Fibroblast of skin of abdomen (primary cell): ENCODE measurements at regions not wholly inside any gene's neighbourhood (a gene's known extent, or its start where the extent isn't known, plus 50 kb on each side); places are given as distances from the start of the nearest gene placed in this dataset.
A peak's percentile ranks its signal among the peaks of the same experiment; 100 is the strongest.

Experiments
- DNase-seq: peaks from one replicate; pipeline ENCODE4 v3.0.0-alpha.2; 2013

DNA sequence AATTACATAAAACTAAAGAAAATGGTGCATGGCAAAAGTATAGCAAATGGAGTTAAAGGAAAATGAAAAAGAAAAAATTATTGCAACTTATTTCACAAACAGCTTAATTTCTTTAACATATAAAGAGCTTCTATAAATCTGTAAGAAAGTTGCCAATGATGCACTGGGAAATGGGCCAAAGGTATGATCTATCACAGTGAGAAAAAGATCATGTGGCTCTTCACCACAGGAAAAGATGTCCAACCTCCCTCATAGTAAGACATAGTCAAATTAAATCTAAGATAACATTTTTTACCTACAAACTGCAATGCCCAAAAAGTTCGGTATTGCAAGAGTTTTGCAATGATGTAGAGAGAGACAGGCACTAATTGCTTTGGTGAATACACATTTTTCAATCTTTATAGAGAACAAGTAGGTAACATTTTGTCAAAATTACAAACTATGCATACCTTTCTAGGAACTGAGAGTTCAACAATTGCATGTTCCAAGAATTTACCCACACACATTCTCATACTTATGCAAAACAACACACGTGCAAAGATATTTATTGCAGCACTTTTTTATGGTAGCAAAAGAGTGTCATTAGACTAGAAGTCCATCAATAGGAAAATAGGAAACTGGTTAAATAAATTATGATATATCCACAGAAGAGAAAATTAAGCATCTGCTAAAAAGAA, 372.6 kb downstream of the QKI start:
- DNase-seq: peak; percentile 21

DNA sequence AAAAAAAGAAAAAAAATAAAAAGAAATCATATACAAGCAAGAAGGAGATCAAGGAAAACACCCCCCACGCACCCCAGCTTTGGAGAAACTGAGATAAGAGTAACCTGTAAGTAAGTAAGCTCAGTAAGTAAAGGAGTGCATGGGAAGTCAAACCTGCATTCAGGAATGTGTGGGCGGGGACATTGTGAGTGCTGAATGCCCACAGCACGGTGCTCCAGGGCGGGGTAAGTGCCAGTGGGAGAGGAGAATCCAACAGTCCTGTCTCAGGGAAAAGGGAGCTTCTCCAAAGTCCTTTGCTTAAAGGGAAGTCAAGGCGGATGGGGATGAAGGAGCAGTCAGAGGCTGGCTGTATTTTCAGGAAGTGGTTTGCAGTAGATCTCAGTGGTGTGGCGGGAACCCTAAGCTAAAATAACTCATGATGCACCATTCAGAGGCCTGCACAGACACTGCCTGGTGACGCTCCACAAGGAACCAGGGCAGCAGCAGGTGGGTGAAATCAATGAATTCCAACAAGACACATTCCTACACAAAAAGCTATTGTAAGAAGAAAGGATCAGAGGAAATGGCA, 368.0 kb downstream of the QKI start:
- DNase-seq: no peak

DNA sequence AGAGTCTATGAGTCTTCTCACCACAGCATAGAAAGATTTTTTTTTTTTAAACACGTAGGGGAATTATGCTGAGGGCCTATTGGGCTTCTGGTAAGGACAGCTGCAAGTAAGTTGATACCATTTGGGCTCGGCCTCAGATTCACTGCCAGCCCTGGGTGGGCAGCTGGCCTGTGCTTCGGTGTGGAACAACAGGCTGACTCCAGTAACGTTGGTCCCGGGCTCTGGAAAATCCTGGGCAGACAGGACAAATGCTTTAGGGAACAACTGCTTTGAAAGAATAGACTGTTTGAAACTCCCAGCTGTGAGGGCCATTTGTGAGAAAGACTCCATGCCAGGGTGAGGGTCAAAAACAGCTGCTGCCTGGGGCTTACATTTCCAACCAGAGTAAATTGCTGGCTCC, 366.5 kb downstream of the QKI start:
- no peak for DNase-seq

DNA sequence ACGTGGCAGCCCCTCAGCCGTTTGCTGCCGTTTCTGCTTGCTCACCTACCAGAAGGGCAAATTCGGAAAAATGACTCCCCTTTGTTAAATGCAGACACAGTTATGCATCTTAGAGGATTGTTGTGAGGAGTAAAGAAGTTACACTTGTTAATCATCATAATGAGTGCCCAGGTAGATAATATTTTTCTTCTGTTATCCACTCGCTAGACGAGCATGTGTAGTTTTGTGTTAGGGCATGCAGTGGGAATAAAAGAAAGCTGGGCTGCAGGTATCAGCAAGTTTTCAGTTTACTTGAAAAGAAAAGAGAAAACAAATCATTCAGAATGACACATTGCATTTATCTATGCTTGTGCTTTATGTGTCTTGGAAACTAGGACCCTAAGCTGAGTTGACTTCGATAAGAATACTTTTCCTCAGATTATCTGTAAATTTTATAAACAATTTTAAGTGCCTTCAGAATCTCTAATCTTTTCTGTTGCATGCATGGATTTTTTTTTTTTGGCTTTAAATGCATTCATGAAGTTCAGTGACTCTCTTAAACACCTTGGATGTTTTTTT, 365.3 kb downstream of the QKI start:
- DNase-seq: no peak

DNA sequence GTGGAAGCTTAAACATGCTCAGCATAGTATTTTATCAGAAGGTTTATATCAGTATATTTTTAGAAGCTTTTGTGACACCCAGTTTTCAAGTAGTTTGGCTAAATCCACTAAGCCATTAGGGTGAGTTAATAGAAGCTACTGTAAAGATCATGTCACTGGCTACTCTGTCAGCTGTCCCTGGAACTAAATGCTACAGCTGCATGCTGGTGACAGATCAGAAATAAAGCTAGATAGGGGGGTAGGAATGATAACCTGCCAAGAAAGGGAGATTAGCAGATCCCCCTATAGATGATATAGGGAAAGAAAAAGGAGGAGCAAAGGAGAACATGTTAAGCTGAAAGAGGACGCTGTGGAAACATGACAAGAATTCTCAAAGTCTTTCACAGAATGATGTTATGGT, 363.2 kb downstream of the QKI start:
- no peak for DNase-seq

DNA sequence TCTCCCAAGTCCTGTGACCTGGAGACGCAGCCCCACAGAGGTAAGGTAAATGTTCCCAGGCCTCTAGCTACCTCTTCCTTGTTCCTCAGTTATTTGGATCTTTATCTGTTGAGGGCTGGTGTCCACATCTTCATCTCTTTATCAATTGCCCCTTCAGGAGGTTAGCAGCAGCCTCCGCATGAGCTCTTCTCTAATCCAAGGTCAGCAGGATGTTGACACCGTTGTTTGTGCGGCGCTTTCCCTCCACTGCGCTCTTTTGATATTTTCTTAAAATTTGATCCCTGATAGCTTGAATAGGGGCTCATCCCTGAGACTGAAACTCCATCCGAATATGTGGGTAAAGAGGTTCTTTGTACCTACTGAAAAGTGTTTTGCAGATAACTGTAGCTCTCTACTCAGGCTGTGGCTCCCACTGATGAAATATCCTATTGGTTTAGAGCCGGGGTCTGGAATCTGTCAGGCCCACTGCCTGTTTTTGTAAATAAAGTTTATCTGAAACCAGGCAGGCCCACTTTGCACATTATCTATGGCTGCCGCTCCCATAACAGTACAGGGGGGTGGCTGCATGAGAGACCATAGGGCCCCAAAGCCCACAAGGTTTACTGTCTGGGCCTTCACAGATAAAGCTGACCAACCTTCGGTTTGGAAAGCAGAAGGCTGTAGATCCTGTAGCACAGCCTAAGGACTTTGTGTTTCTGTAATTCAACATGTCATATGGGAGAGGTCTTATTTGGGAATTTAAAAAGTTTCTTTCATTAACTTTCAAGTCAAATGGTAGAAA, 362.6 kb downstream of the QKI start:
- DNase-seq: no peak

DNA sequence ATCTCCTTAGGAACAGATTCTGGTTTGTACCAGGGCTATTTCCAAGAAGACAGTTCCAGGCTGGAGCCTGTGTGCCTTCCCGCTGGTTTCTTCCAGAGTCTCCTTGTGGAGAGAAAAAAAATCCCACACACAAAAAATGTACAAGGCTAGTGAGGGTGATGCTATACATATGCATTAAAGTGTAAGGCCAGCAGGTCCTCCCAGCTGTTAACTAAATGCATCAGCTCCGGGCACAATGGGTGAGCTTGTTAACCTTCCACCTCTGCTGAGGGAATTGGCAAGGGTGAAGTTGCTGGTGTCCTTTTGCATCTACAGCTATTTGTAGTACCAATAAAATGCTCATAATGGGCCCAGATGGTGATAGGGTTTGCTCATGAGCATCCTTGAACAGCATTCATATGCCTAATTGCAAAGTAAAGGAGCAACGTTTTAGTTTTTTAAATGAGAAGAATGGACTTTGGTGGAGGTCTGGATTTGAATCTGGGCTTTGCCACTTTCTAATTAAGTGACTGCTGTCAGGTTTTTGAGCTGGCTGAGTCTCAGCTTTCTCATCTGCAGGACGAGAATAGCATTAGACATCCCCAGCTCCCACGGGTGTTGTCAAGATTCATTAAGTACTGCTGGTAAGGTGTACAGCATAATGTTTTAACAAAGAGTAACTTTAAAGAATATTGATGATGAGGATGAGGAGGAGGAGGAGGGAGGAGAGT, 361.8 kb downstream of the QKI start:
- DNase-seq: no peak

DNA sequence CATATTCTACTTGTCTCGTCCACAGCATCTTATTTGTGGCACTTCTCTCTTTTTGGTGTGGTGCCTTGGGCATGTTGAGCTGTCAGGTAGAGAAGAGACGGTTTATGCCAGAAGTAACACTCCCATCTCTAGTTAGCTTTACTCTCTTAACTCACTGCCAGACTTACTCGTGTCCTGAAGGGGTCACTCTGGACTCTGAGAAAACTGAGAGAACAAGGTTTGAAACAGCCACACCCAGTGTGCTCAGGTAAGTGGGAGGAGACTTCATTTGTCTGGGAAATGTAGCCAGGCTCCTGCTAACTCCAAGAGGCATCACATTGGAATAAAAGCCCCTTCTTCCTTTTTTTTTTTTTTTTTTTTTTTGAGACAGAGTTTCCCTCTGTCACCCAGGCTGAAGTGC, 360.8 kb downstream of the QKI start:
- no peak for DNase-seq

DNA sequence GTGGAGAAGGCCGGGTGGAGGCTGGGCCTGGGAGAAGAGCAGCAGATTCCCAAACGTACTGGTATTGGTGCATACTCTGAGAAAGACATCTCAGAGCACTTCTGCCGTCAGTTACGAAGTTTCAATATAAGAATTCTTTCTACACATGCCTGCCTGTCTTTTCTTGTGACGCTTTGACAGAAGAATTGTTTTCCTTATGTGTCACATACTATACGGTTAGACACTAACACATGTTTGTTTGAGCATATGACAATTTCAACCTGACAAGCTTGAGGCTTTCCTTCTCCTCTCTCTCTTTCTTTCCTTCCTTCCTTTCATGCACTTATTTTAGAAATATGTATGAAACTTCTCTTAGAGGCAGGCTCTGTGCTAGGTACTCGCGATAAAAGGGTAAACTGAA, 360.0 kb downstream of the QKI start:
- DNase-seq: no peak

DNA sequence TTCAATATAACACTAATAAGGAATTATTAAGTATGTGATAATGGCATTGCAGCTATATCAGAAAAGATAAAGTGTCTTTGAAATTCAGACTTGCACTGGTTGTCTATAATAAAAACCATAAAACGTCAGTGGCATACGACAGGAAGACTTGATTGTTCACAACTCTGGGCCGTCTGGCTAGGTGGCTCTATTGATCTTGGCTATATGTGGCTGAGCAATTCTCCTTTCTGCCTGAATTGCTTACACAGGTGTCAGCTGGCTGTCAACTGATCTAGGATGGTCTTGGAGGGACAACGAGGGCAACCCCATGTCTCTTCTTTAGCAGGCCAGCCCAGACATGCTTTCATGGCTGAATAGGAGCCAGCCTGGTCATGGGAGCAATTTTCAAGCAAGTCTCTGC, 359.1 kb downstream of the QKI start:
- DNase-seq: no peak

DNA sequence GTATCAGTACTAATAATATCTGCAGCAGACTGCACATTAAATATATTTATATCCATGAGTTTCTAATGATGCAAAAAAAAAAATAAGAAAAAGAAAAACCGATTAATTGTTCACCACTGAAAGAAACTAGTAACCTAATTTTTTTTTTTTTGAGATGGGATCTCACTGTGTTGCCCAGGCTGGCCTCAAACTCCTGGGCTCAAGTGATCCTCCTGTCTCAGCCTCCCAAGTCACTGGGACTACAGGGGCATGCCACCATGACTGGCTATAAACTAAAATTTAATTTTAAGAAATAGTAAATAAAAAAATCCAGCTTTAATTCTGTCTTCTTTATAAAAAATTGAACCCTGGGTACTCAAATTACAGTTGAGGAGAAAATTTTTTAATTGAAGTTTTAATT, 358.2 kb downstream of the QKI start:
- no peak for DNase-seq

DNA sequence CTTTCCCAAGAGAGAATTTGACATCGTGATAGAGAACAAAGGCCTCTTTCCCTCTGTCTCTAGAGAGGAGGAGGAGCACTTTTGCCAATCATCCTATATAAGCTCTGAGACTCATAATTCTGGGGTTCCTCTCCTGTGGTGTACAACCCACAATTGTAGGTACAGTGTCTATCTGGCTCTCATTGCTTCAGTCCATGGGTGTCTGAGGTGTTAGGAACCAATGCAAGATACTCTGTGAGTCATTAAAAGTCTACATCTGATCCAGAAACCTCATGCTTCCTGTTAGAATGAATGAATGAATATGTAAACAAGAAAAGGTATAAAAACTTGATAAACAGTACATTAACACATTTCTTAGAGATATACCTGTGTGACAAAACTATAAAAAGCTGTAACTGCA, 356.7 kb downstream of the QKI start:
- DNase-seq: no peak

DNA sequence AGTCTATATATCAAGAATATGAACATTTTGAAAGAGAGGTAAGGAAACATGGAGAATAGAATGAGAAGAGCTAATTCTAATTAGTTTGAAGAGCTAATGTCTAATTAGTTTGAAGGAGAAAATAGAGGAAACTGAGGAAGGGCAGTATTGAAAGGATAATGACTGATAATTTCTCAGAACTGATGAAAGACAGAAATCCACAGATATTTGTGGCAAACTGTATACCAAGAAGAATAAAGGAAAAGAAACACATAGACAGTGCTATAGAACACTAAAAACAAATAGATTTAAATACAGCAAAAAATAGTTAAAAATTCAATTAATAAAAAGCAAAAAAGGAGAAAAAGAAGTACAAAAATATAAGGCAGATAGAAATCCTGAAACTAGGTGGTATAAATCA, 354.4 kb downstream of the QKI start:
- DNase-seq: no peak

DNA sequence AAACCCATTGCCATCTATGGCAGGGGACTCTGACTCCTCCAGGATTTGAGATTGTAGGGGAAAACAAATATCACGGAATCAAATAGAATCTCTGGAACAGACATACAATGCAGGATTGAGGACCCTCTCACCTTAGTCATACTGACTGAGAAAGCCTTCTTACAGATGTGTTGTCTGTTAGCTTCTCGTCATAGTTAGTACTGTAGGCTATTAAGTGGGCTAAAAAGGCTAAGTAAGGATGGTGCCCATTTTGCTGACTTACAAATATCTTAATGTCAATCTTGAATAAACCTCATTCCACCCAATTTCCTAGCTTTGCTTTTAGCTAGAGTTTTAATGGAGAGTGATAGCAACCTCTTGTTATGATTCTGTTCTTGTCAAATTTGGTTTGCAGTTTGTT, 352.4 kb downstream of the QKI start:
- DNase-seq: no peak

DNA sequence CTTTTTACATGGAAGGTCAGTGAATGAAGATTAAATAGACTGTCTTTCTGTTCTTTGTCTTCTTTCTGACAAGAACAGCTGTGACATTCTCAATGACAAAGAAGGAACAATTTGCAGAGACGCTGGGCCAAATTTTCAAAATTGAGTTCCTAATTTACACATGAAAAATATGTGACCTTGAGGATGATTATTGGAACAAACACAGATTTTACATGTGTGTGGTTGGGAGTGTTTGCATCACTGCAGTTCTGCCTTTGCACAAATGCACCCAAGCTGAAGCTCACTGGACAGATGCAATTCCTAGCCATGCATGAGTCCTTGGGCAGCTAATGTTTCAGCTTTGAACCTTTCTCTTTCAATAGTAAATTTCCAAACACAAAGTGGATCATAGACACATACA, 350.8 kb downstream of the QKI start:
- no peak for DNase-seq

DNA sequence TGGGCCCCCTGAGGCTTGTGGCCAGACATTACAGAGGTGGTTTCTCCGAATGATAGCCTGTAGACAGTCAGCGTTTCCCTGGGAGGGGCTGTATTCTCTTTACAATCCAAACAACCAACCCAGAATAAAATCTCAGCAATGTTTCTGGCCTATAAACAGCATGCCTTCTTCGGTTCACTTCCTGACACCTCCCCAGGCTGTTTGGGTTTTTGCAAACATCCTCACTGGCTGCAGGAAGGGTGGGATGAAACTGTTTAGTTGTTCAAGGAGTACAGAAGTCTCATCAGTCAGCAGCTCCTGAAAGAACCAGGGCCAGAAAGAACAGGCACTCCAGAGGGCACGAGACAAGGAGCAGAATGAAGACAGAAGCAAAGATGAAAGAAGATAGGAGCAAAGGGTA, 350.0 kb downstream of the QKI start:
- peak; percentile 18 for DNase-seq

DNA sequence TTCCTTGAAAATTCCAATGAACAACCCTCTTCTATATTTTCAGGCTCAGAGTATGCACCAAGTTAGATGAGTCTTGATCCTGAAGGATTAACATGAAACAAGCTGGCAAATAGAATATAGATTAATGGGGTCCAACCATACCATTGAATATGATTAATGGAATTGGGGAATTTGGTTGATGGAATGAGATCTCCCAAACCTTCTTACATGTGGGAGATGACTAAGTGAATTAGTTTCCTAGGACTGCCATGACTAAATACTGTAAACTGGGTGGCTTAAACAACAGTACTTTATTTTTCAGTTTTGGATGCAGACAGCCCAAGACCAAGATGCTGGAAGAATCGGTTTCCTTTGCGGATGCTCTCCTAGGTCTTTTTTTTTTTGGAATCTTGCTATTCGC, 347.0 kb downstream of the QKI start:
- peak; percentile 78 for DNase-seq

DNA sequence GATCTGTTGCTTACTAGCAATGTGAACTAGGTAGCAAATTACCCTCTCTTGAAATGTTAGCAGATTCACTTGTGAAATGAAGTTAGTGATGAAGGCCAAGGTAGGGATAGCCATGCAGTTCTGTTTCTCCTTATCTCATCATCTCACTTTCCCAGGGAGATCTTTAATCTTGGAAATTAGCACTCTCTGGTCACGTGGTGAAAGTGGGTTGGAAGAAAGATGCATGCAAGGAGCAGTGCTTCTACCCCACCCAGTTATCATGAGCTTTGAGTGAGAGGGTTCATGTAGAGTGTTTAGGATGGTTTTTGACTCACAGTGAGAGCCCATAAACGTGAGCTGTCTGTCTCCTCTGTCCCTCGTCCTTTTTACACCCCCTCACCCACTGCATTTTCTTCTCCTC, 346.3 kb downstream of the QKI start:
- DNase-seq: no peak

DNA sequence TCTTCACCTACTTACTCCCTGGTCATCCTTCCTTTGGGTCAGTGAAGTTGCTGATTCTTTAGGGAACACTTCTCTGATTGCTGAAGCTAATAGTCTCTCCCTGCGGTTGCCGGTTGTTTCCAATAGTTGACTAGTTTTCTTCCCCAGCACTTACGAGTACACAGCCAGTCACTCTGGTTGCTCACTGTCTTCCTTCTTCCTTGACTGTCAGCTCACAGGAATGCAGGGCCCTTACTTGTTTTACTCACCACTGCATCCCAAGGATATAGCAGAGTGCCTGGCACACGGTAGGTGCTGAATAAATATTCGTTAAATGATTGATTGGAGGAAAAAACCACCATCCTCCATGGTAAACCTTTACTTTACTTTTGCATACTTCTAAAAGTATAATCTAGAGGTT, 345.0 kb downstream of the QKI start:
- DNase-seq: peak; percentile 57

DNA sequence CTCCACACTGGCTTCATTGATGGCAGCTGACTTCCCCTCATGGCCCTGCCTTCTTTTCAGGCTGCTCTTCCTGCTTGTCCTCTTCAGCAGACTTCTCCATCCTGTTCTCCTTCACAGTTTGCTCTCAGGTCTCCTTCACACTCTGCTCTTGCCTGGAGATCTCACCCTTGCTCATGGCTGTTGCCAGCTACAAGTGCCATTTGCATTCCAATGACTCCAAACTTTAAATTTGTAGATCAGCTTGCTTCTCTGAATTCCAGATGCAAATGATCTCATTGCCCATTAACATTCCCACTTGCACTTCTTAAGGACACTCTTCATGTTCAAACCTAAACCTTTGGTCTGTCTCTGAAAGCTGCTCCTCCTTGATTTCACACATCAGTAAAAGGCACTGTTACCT, 343.0 kb downstream of the QKI start:
- no peak for DNase-seq

DNA sequence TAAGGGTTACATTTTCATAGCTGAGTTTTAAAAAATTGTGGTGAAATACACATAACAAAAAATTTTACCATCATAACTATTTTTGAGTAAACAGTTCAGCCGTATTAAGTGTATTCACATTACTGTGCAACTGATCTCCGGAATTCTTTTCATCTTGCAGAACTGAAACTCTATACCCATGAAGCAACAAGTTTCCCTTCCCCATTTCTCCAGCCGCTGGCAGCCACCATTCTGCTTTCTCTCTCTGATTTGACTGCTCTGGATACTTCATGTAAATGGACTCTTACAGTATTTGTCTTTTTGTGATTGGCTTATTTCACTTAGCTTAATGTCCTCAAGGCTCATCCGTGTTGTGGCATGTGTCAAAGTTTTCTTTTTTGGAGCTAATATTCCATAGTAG, 341.6 kb downstream of the QKI start:
- DNase-seq: no peak

DNA sequence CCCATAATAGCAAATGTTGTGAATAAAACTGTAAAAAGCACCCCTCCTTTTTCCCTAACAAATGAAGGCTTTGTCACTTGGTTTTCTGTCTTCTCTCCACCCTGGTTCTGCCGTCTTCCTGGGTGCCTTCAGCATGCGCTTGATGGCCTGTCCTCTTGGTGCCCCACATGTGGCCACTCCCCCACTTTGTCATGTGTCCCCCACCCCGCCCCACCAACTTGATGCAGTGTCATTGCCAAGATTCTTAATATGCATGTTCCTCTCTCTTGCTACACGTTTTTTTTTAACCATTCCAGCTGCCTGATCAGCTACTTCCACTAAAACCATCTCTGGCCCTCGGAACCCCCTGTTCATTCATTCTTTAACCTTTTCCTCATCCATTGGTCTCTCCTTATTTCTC, 340.3 kb downstream of the QKI start:
- no peak for DNase-seq

DNA sequence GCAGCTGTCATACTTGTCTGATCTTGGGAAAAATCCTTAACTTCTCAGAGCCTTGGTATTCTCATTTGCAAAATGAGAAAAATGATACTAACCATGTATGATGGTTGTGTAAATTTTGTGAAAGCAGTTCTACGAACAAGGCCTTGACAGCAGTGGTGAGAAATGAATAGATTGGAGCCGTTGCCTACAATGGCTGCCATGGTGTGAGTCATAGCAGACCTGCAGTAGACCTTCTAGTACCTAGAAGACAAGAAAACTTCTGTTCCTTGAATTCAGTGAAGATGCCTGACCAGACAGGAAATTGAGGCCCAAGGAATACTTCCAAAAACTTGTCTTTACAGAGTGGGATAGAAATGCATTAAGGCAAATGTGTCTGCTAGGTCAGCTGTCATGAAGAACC, 338.9 kb downstream of the QKI start:
- no peak for DNase-seq
